ENCODE measurements at regions not wholly inside any gene's neighbourhood (a gene's known extent, or its start where the extent isn't known, plus 50 kb on each side); places are given as distances from the start of the nearest gene placed in this dataset.

DNA sequence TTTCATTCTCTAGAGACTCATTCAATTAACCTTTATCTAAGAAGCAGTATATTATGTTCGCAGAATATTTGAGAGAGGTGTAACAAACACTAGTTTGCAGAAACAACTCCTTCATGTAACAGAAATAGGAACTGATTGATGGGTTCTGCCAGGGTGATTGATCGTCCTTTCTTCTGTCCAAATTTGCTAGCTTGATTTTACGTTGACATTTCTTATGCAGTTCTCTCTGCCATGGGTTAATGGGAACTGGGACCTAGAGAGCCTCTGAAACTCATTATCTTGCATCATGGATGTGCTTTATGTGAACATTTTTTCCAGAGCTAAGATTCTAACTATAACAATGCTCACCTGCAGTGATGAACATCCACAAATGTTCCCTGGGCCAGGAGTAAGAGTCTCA is 107.0 kb downstream of the SLC24A2 start:
- Histone ChIP-seq H3K27ac (ENCODE audit: poor library complexity, severe bottlenecking) (no peak overlapping the region), H3K27me3 (ENCODE audit: insufficient read depth, poor library complexity, severe bottlenecking) (no peaks in the 10 kb centered on the region), H3K36me3 (ENCODE audit: low read depth) (no peaks in the 10 kb centered on the region), H3K4me3 (ENCODE audit: severe bottlenecking) (no peak overlapping the region), H3K9me3 (ENCODE audit: severe bottlenecking) (no peaks in the 10 kb centered on the region), H3K4me1 (ENCODE audit: insufficient read depth, poor library complexity, severe bottlenecking) (no peaks in the 10 kb centered on the region)
- DNase-seq (ENCODE audit: low spot score) (no peak), ATAC-seq (ENCODE audit: low read depth) (no peak)
- TF ChIP-seq, protein P1, sequence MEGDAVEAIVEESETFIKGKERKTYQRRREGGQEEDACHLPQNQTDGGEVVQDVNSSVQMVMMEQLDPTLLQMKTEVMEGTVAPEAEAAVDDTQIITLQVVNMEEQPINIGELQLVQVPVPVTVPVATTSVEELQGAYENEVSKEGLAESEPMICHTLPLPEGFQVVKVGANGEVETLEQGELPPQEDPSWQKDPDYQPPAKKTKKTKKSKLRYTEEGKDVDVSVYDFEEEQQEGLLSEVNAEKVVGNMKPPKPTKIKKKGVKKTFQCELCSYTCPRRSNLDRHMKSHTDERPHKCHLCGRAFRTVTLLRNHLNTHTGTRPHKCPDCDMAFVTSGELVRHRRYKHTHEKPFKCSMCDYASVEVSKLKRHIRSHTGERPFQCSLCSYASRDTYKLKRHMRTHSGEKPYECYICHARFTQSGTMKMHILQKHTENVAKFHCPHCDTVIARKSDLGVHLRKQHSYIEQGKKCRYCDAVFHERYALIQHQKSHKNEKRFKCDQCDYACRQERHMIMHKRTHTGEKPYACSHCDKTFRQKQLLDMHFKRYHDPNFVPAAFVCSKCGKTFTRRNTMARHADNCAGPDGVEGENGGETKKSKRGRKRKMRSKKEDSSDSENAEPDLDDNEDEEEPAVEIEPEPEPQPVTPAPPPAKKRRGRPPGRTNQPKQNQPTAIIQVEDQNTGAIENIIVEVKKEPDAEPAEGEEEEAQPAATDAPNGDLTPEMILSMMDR (IDR thresholded peaks at IDR 0.05; ENCODE audit: poor library complexity, severe bottlenecking) = no peak

DNA sequence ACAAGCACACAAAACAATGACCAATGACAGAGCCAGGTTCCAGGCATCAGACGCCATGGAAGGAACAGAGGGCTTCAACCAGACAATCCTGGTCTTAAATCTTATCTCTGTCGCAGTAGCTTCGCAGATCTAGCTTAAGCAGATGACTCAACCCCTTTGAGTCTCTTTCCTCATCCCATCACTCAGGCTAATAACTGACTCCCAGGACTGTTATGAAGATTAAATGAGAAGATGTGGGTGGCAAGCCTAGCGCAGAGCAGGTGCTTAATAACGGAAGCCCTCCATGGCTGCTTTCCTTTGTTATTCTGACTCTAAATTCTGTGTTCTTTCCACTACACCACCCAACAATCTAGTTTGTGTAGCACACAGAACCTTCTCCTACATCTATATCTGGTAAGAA is 110.9 kb downstream of the SLC24A2 start:
- no peak for DNase-seq (ENCODE audit: low spot score)
- H3K4me1 ChIP-seq (ENCODE audit: insufficient read depth, poor library complexity, severe bottlenecking) = no peaks in the 10 kb centered on the region
- TF ChIP-seq, protein P1 (IDR thresholded peaks at IDR 0.05; ENCODE audit: poor library complexity, severe bottlenecking) = no peak

DNA sequence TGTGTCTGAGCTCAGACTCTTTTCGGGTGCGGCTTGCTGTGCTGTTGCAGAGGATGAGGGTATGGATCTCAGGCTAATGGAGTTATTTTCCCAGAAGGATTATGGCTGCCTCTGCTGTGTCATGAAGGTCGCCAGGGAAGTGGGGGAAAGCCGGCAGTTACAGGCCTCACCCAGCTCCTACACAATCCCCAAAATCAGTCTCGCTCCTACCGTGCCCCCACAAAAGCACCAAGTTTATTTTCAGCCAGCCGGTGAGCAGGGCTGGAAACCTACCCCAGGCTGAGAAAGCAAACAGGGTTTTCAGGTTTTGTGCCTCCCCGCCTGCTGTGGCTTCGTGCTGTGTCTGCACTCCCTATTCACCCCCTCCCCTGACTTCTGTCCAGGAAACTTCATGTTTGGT is 113.3 kb downstream of the SLC24A2 start:
- Histone ChIP-seq H3K4me1 (ENCODE audit: insufficient read depth, poor library complexity, severe bottlenecking) (no peaks in the 10 kb centered on the region), H3K36me3 (ENCODE audit: low read depth) (no peaks in the 10 kb centered on the region), H3K9me3 (ENCODE audit: severe bottlenecking) (no peaks in the 10 kb centered on the region), H3K27me3 (ENCODE audit: insufficient read depth, poor library complexity, severe bottlenecking) (no peaks in the 10 kb centered on the region), H3K27ac (ENCODE audit: poor library complexity, severe bottlenecking) (no peak overlapping the region), H3K4me3 (ENCODE audit: severe bottlenecking) (no peak overlapping the region)
- TF ChIP-seq, protein P1 (IDR thresholded peaks at IDR 0.05; ENCODE audit: poor library complexity, severe bottlenecking) = no peak
- no peak for DNase-seq (ENCODE audit: low spot score)
- ATAC-seq (ENCODE audit: low read depth) = no peak

More for the DNA sequence above, 110.9 kb downstream of the SLC24A2 start:
- Histone ChIP-seq H3K36me3 (ENCODE audit: low read depth) (no peaks in the 10 kb centered on the region), H3K27me3 (ENCODE audit: insufficient read depth, poor library complexity, severe bottlenecking) (no peaks in the 10 kb centered on the region), H3K4me3 (ENCODE audit: severe bottlenecking) (no peak overlapping the region), H3K27ac (ENCODE audit: poor library complexity, severe bottlenecking) (no peak overlapping the region), H3K9me3 (ENCODE audit: severe bottlenecking) (no peaks in the 10 kb centered on the region)
- ATAC-seq (ENCODE audit: low read depth) = no peak

DNA sequence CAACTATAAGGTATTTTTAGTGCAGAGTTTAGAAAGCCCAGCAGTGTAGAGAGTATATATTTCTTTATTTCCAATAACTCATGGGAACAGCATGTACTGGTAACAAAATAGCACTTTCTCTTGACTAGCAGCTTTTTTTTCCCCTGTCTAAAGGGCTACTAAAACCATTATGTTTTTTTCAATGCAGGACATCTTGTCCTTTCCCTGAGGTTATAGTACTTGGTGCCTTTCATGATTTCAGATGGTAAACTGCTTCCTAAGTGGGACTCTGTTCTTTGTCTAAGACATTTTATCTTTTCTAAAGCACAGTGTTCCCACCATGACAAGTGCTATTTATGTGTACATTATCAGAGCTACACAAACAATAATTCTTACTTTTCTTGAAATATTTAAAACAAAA is 122.3 kb downstream of the SLC24A2 start:
- Histone ChIP-seq H3K9me3 (ENCODE audit: severe bottlenecking) (no peaks in the 10 kb centered on the region), H3K4me3 (ENCODE audit: severe bottlenecking) (no peak overlapping the region), H3K27me3 (ENCODE audit: insufficient read depth, poor library complexity, severe bottlenecking) (peaks cover 4% of the 10 kb centered on the region), H3K27ac (ENCODE audit: poor library complexity, severe bottlenecking) (no peak overlapping the region), H3K4me1 (ENCODE audit: insufficient read depth, poor library complexity, severe bottlenecking) (no peaks in the 10 kb centered on the region), H3K36me3 (ENCODE audit: low read depth) (no peaks in the 10 kb centered on the region)
- DNase-seq (ENCODE audit: low spot score) (no peak), ATAC-seq (ENCODE audit: low read depth) (no peak)
- TF ChIP-seq, protein P1 (IDR thresholded peaks at IDR 0.05; ENCODE audit: poor library complexity, severe bottlenecking) = no peak

DNA sequence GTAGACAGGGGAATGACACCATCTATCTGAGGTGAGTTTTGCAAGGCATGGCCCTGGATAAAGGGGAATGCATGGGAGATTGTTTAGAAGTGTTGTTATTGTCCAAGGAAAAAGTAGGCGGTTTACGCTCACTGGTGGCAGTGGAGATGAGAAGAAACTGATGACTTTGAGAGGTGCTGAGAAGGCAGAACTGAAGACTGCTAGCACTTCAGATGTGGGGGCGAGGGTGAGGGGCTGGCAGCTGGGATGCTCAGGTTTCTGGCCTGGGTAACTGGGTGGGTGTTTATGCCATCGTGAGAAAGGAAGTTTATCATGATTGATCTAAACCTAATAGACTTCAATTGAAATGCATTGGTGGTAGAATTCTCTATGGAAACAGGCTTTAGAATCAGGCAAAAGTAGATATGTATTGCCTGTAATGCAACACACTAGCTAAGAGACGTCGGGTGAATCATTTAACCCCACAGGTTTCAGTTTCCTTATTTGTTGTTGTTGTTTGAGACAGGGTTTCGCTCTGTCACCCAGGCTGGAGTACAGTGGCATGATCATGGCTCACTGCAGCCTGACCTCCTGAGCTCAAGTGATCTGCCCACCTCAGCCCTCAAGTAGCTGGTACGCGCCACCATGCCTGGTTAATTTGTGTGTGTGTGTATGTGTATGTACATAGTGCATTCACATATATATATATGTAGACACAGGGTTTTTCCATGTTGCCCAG is 123.5 kb downstream of the SLC24A2 start:
- H3K27ac ChIP-seq (ENCODE audit: poor library complexity, severe bottlenecking) = no peak overlapping the region
- no peaks in the 10 kb centered on the region for H3K4me1 ChIP-seq (ENCODE audit: insufficient read depth, poor library complexity, severe bottlenecking)
- no peak for DNase-seq (ENCODE audit: low spot score)
- TF ChIP-seq, protein P1 (IDR thresholded peaks at IDR 0.05; ENCODE audit: poor library complexity, severe bottlenecking) = no peak
- no peaks in the 10 kb centered on the region for H3K36me3 ChIP-seq (ENCODE audit: low read depth)
- no peak overlapping the region for H3K4me3 ChIP-seq (ENCODE audit: severe bottlenecking)
- H3K27me3 ChIP-seq (ENCODE audit: insufficient read depth, poor library complexity, severe bottlenecking) = peaks cover 4% of the 10 kb centered on the region
- ATAC-seq (ENCODE audit: low read depth) = no peak
- no peaks in the 10 kb centered on the region for H3K9me3 ChIP-seq (ENCODE audit: severe bottlenecking)
